ENCODE measurements at regions not wholly inside any gene's neighbourhood (a gene's known extent, or its start where the extent isn't known, plus 50 kb on each side); places are given as distances from the start of the nearest gene placed in this dataset.

GRCh38 chr5:67652201-67652600 lies 455.6 kb upstream of the CD180 start:
- no peaks in the 10 kb centered on the region for H3K9me3 Mint-ChIP-seq
- no peaks in the 10 kb centered on the region for H3K27me3 Mint-ChIP-seq
- H3K27ac Mint-ChIP-seq = no peak overlapping the region
- no peaks in the 10 kb centered on the region for H3K4me1 Mint-ChIP-seq (ENCODE audit: low read depth)
- no peak overlapping the region for H3K4me3 Mint-ChIP-seq
- ChIA-PET POLR2A (no interaction called here), CTCF (no interaction called here)
- ATAC-seq (no peak), DNase-seq (no peak)
- intact Hi-C loops (cut with micrococcal nuclease) = no loop called here
- no peak for TF ChIP-seq CTCF (IDR thresholded peaks at IDR 0.05)
- H3K36me3 Mint-ChIP-seq (ENCODE audit: low read depth) = no peaks in the 10 kb centered on the region

DNA sequence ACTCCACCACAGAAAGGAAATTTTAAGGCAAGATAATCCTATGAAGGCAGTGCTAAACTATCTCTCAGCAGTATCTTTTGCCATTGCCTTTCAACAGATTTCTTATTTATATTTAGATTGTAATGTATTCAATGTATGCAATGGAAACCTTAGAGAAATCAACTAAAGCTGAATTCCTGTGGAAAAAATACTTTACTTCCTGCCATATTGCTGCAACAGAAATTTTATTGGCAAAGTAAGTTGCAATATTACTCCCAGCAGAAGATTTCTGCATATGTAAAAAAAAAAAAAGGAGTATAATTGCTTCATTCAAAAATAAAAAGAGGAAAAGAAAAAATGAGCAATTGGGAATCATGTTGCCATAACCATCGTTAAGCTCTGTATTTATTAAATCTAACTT lies 454.6 kb upstream of the CD180 start:
- intact Hi-C loops (cut with micrococcal nuclease) = no loop called here
- CTCF ChIA-PET = interaction anchor here (0.7 kb wide), 1 partner anchor 87 kb away, joined by 3 read pairs; no protein-coding TSS in a partner anchor
- Mint-ChIP-seq H3K9me3 (no peaks in the 10 kb centered on the region), H3K27me3 (no peaks in the 10 kb centered on the region), H3K36me3 (ENCODE audit: low read depth) (no peaks in the 10 kb centered on the region), H3K4me3 (no peak overlapping the region), H3K27ac (no peak overlapping the region), H3K4me1 (ENCODE audit: low read depth) (no peaks in the 10 kb centered on the region)
- DNase-seq (no peak), ATAC-seq (no peak)
- TF ChIP-seq CTCF (IDR thresholded peaks at IDR 0.05) = no peak
- POLR2A ChIA-PET = no interaction called here

DNA sequence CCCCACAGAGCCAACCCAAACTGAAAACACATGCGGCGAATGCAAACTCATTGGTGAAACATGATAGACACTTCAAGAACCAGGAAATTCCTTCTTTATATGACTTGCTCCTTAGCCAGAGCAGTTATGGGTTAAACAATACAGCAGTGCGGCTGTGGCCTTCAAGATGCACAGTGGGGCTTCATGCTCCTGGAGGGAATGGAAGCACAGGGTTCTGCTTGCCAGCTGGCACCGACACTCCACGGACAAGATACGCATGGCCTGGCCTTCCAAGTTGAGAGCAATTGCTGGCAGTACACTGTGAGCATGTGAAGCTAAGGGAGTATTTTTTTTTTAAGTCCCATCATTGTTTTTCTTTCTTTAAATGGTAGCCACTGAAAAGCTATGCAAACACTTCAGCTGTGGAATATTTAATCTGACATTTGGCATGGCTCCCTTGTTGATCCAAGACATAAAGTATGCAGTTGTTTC lies 451.6 kb upstream of the CD180 start:
- Mint-ChIP-seq H3K4me3 (no peak overlapping the region), H3K27ac (no peak overlapping the region), H3K36me3 (ENCODE audit: low read depth) (no peaks in the 10 kb centered on the region), H3K9me3 (peaks cover 12% of the 10 kb centered on the region), H3K27me3 (no peaks in the 10 kb centered on the region), H3K4me1 (ENCODE audit: low read depth) (no peaks in the 10 kb centered on the region)
- ChIA-PET POLR2A (no interaction called here), CTCF (no interaction called here)
- intact Hi-C loops (cut with micrococcal nuclease) = no loop called here
- ATAC-seq (no peak), DNase-seq (no peak)
- TF ChIP-seq CTCF (IDR thresholded peaks at IDR 0.05) = no peak

GRCh38 chr5:67647772-67648171 lies 451.2 kb upstream of the CD180 start:
- H3K9me3 Mint-ChIP-seq = peaks cover 12% of the 10 kb centered on the region
- ATAC-seq = no peak
- intact Hi-C loops (cut with micrococcal nuclease) = no loop called here
- TF ChIP-seq CTCF (IDR thresholded peaks at IDR 0.05) = no peak
- POLR2A ChIA-PET = no interaction called here
- no peak overlapping the region for H3K27ac Mint-ChIP-seq
- no peaks in the 10 kb centered on the region for H3K27me3 Mint-ChIP-seq
- CTCF ChIA-PET = no interaction called here
- H3K4me1 Mint-ChIP-seq (ENCODE audit: low read depth) = no peaks in the 10 kb centered on the region
- H3K4me3 Mint-ChIP-seq = no peak overlapping the region
- H3K36me3 Mint-ChIP-seq (ENCODE audit: low read depth) = no peaks in the 10 kb centered on the region
- DNase-seq = no peak

- peaks cover 12% of the 10 kb centered on the region for H3K9me3 Mint-ChIP-seq
- no peaks in the 10 kb centered on the region for H3K4me1 Mint-ChIP-seq (ENCODE audit: low read depth)
- no peak for ATAC-seq
- H3K4me3 Mint-ChIP-seq = no peak overlapping the region
- no peak for DNase-seq
- H3K27me3 Mint-ChIP-seq = no peaks in the 10 kb centered on the region
- CTCF ChIA-PET = interaction anchor here (1.0 kb wide), 1 partner anchor 398 kb away, joined by 3 read pairs; no protein-coding TSS in a partner anchor
- TF ChIP-seq CTCF (IDR thresholded peaks at IDR 0.05) = no peak
- no peak overlapping the region for H3K27ac Mint-ChIP-seq
- intact Hi-C loops (cut with micrococcal nuclease) = no loop called here
- H3K36me3 Mint-ChIP-seq (ENCODE audit: low read depth) = no peaks in the 10 kb centered on the region
- POLR2A ChIA-PET = no interaction called here
These were observed 447.8 kb upstream of the CD180 start for GRCh38 chr5:67644221-67644920.
